Fibroblast of lung (primary cell): ENCODE measurements at regions not wholly inside any gene's neighbourhood (a gene's known extent, or its start where the extent isn't known, plus 50 kb on each side); places are given as distances from the start of the nearest gene placed in this dataset.

ENCODE experiments used
- DNase-seq, 2 donors: peaks; one replicate each; pipeline versions ENCODE4 v3.0.0 to v3.0.0-alpha.2; 2010; ENCODE audit warnings: low read depth in 2 of 2
- H2AFZ ChIP-seq: 2 replicates; pipeline ENCODE4 v1.5.1; 2012; ENCODE audit warnings: low read length, control low read depth, inconsistent platforms
- H3K27ac ChIP-seq: 2 replicates; pipeline ENCODE4 v1.5.1; 2011; ENCODE audit warnings: low read length, control low read depth; ENCODE audit not compliant: insufficient read depth
- H3K27me3 ChIP-seq: 2 replicates; pipeline ENCODE4 v1.5.1; 2011; ENCODE audit warnings: mild to moderate bottlenecking, low read length; ENCODE audit not compliant: control insufficient read depth, insufficient read depth
- H3K36me3 ChIP-seq: 2 replicates; pipeline ENCODE4 v1.5.1; 2011; ENCODE audit warnings: low read length; ENCODE audit not compliant: control insufficient read depth, insufficient read depth
- H3K4me1 ChIP-seq: 2 replicates; pipeline ENCODE4 v1.5.1; 2011; ENCODE audit warnings: low read length; ENCODE audit not compliant: control insufficient read depth, insufficient read depth; ENCODE audit errors: extremely low read depth
- H3K4me2 ChIP-seq: 2 replicates; pipeline ENCODE4 v1.5.1; 2011; ENCODE audit warnings: low read length, control low read depth; ENCODE audit not compliant: insufficient read depth; ENCODE audit errors: extremely low read depth
- H3K4me3 ChIP-seq, 4 experiments: fragments of 200-600 bp in 1 of 4; sonication (generic) in 1 of 4; replicated peaks in 1 of 4; 2 replicates each; pipeline ENCODE4 v1.5.1; 2011 to 2016; ENCODE audit warnings: low read length in 4 of 4, low read depth in 3 of 4, mild to moderate bottlenecking in 3 of 4, control low read depth in 2 of 4, inconsistent platforms in 1 of 4, mixed read lengths in 1 of 4; ENCODE audit not compliant: insufficient read depth in 1 of 4; ENCODE audit errors: control extremely low read depth in 1 of 4
- H3K79me2 ChIP-seq: 2 replicates; pipeline ENCODE4 v1.5.1; 2012; ENCODE audit warnings: mild to moderate bottlenecking, low read length, inconsistent platforms; ENCODE audit not compliant: control insufficient read depth, insufficient read depth
- H3K9ac ChIP-seq: 2 replicates; pipeline ENCODE4 v1.5.1; 2011; ENCODE audit warnings: mild to moderate bottlenecking, low read length, control low read depth; ENCODE audit not compliant: insufficient read depth
- H3K9me3 ChIP-seq: 2 replicates; pipeline ENCODE4 v1.5.1; 2012; ENCODE audit warnings: low read depth, low read length; ENCODE audit not compliant: control insufficient read depth, insufficient read depth
- H4K20me1 ChIP-seq: 2 replicates; pipeline ENCODE4 v1.5.1; 2011; ENCODE audit warnings: low read length; ENCODE audit not compliant: control insufficient read depth, insufficient read depth; ENCODE audit errors: extremely low read depth
- EZH2 ChIP-seq: IDR thresholded peaks from 2 replicates; pipeline ENCODE4 v1.5.1; 2012; ENCODE audit warnings: low read length, control low read depth, mild to moderate bottlenecking; ENCODE audit errors: missing control alignments
- TF ChIP-seq, protein P1 (sequence below), 2 donors: IDR thresholded peaks in 1 of 2; conservative IDR thresholded peaks in 1 of 2; 1 replicate in 1 of 2; 2 replicates in 1 of 2; pipeline ENCODE4 v1.5.1; 2011 to 2012; ENCODE audit warnings: low read length in 2 of 2, control low read depth in 1 of 2, inconsistent platforms in 1 of 2, low read depth in 1 of 2, mild to moderate bottlenecking in 1 of 2

DNA sequence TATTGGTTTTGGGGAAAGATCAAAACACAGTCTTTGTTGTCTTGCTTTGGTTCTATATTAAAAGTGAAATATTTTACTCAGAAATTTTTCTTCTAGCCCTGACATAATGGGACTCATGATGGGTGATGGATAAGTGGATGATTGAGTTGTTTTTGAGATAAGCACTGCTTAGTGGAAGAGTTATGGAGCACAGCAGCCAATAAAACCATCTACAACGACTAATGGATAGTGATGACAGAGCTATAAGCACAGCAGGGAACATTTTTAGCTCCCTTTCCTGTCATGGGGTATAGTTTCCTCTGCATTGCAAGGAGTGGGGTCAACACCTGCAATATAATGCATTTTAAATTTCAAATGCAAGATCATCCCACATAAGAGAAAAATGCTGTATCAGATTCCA is 812.4 kb downstream of the STPG2 start:
- no peaks in the 10 kb centered on the region for H3K4me1 ChIP-seq
- TF ChIP-seq EZH2 = no peak
- TF ChIP-seq, protein P1, sequence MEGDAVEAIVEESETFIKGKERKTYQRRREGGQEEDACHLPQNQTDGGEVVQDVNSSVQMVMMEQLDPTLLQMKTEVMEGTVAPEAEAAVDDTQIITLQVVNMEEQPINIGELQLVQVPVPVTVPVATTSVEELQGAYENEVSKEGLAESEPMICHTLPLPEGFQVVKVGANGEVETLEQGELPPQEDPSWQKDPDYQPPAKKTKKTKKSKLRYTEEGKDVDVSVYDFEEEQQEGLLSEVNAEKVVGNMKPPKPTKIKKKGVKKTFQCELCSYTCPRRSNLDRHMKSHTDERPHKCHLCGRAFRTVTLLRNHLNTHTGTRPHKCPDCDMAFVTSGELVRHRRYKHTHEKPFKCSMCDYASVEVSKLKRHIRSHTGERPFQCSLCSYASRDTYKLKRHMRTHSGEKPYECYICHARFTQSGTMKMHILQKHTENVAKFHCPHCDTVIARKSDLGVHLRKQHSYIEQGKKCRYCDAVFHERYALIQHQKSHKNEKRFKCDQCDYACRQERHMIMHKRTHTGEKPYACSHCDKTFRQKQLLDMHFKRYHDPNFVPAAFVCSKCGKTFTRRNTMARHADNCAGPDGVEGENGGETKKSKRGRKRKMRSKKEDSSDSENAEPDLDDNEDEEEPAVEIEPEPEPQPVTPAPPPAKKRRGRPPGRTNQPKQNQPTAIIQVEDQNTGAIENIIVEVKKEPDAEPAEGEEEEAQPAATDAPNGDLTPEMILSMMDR (conservative IDR thresholded peaks at IDR 0.05 in 1 of 2, IDR thresholded peaks at IDR 0.05 in 1 of 2; ENCODE audit: low read depth in 1 of 2, low read length in 2 of 2) = no peak
- no peaks in the 10 kb centered on the region for H3K9me3 ChIP-seq
- no peak overlapping the region for H3K27ac ChIP-seq
- no peak overlapping the region for H3K4me3 ChIP-seq
- no peak overlapping the region for H3K9ac ChIP-seq
- H3K4me2 ChIP-seq = no peak overlapping the region
- H2AFZ ChIP-seq = no peak overlapping the region
- H3K36me3 ChIP-seq = no peaks in the 10 kb centered on the region
- H3K79me2 ChIP-seq = no peaks in the 10 kb centered on the region
- no peaks in the 10 kb centered on the region for H3K27me3 ChIP-seq
- no peaks in the 10 kb centered on the region for H4K20me1 ChIP-seq
- no peak for DNase-seq

DNA sequence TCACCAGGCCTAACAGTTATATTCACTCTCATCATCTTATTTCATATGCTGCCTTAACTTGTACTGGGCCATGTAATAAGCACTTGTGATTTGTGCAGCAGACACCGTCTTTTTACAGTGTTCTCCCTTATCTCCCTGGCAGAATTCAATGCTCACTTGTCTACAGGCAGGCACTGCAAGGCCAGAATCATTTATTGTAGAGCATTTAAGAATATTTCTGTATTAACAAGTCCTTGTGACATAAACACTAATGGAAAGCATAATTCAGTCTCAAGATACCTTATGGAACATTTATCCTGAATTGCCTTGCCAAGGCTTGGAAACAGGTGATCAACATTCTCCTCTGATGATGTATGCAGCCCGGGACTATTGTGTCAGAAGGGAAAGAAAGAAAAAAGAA is 808.9 kb downstream of the STPG2 start:
- Histone ChIP-seq H3K4me2 (no peak overlapping the region), H3K4me3 (no peak overlapping the region), H3K27me3 (no peaks in the 10 kb centered on the region), H2AFZ (no peak overlapping the region), H3K9me3 (no peaks in the 10 kb centered on the region), H3K9ac (no peak overlapping the region), H3K79me2 (no peaks in the 10 kb centered on the region), H3K36me3 (no peaks in the 10 kb centered on the region), H3K4me1 (no peaks in the 10 kb centered on the region), H3K27ac (no peak overlapping the region), H4K20me1 (no peaks in the 10 kb centered on the region)
- TF ChIP-seq, protein P1 (conservative IDR thresholded peaks at IDR 0.05 in 1 of 2, IDR thresholded peaks at IDR 0.05 in 1 of 2; ENCODE audit: low read depth in 1 of 2, low read length in 2 of 2) = no peak
- no peak for TF ChIP-seq EZH2
- no peak for DNase-seq

DNA sequence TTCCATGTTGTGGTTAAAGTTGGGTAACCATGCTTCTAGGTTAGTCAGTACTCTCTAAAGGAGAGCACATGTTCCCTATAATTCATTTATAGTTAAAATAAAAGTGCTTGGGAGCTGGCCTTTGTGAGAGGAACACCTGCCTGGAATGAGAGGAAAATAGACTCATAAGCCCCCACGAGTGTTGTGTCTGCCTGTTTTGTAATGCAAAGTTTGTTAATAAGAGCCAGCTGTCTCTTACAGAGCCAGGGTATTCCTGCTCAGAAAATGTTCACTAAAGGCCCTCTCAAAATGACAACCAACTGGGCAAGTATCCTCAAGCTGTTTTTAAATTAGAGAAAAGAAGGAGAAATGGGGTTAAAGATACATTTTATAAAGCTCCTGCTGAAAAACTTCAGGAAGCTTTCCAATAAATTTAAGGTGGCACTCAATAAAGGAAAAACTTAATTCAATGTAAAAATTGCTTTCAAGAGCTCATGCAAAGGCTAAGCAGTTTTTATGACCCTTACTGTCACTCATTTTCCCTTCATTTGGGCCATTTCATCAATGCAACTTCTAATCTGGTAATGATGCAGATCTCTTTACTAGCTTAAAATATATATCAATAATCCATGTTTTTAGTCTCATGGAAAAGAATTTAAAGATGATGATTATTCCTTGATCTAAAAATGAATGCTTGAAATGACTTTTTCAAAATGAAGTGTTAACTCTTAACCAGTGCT is 793.6 kb downstream of the STPG2 start:
- DNase-seq = no peak

More for the DNA sequence above, 793.6 kb downstream of the STPG2 start:
- Histone ChIP-seq H3K4me2 (no peak overlapping the region), H2AFZ (no peak overlapping the region), H3K27ac (no peak overlapping the region), H3K9ac (no peak overlapping the region), H3K36me3 (no peaks in the 10 kb centered on the region), H3K79me2 (no peaks in the 10 kb centered on the region), H3K4me1 (no peaks in the 10 kb centered on the region), H3K9me3 (no peaks in the 10 kb centered on the region), H4K20me1 (no peaks in the 10 kb centered on the region), H3K27me3 (no peaks in the 10 kb centered on the region), H3K4me3 (no peak overlapping the region)
- no peak for TF ChIP-seq EZH2
- TF ChIP-seq, protein P1 (conservative IDR thresholded peaks at IDR 0.05 in 1 of 2, IDR thresholded peaks at IDR 0.05 in 1 of 2; ENCODE audit: low read depth in 1 of 2, low read length in 2 of 2) = no peak
